Erythroblast (primary cell): ENCODE measurements at regions not wholly inside any gene's neighbourhood (a gene's known extent, or its start where the extent isn't known, plus 50 kb on each side); places are given as distances from the start of the nearest gene placed in this dataset.

Experiments
- GATA1 ChIP-seq: IDR thresholded peaks from 2 replicates; pipeline ENCODE4 v1.6.1; 2011; ENCODE audit warnings: low read depth, mild to moderate bottlenecking, control low read depth, low read length, moderate library complexity
- POLR2A ChIP-seq: IDR thresholded peaks from 2 replicates; pipeline ENCODE4 v1.6.1; 2011; ENCODE audit warnings: mild to moderate bottlenecking, low read length

DNA sequence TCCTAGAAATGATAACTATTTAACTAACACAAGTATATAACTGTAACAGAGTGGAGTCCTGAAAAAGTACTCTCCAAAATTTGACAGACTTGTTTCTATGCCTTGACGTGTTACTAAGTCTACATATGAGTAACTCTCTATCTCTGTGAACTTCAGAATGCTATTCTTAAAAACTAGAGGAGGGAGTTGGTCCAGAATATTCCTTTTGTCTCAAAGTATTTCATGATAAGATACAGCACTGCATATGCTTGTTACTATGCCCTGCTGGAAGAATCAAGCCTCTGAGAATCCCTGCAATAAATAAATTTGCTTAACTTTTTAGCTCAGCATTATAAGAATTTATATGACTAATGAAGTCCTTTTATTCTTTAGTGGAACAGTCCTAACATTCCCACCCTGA, 50.9 kb upstream of the ATXN3L start:
- TF ChIP-seq POLR2A (no peak), GATA1 (no peak)
